ENCODE measurements at regions not wholly inside any gene's neighbourhood (a gene's known extent, or its start where the extent isn't known, plus 50 kb on each side); places are given as distances from the start of the nearest gene placed in this dataset.
A peak's percentile ranks its signal among the peaks of the same experiment; 100 is the strongest.
"Not testable (repeated sequence)": the region's sequence is repeated elsewhere in the genome, so short reads cannot be mapped to it uniquely, and the experiment has no call there.

GRCh38 chrX:65610481-65610880 is 57.0 kb upstream of the MSN start:
- no peak for DNase-seq

GRCh38 chrX:65610040-65610439 is 57.4 kb upstream of the MSN start:
- DNase-seq, result no peak

GRCh38 chrX:65609237-65609636 is 58.2 kb upstream of the MSN start:
- DNase-seq, result no peak

GRCh38 chrX:65608026-65608425 is 59.4 kb upstream of the MSN start:
- DNase-seq, result no peak

GRCh38 chrX:65607070-65607742 is 60.2 kb upstream of the MSN start:
- DNase-seq, result no peak

GRCh38 chrX:65602221-65602560 is 65.3 kb upstream of the MSN start:
- no peak for DNase-seq

- peak; percentile 55 to 72 for DNase-seq
These were observed 65.8 kb upstream of the MSN start for GRCh38 chrX:65601530-65602220.

GRCh38 chrX:65601126-65601525 is 66.3 kb upstream of the MSN start:
- no peak for DNase-seq

- DNase-seq, result no peak
These were observed 65.5 kb upstream of the LAS1L start for GRCh38 chrX:65600106-65600505.

GRCh38 chrX:65598559-65599147 is 64.1 kb upstream of the LAS1L start:
- DNase-seq, result no peak

GRCh38 chrX:65596270-65597034 is 61.9 kb upstream of the LAS1L start:
- DNase-seq, result no peak

GRCh38 chrX:65595460-65595876 is 60.9 kb upstream of the LAS1L start:
- peak; percentile 74 to 78 for DNase-seq

GRCh38 chrX:65591206-65591605 is 56.6 kb upstream of the LAS1L start:
- DNase-seq, result no peak

GRCh38 chrX:65589304-65589703 is 54.7 kb upstream of the LAS1L start:
- DNase-seq, result no peak

- DNase-seq, result no peak
These were observed 54.2 kb upstream of the LAS1L start for GRCh38 chrX:65588795-65589194.

- peak; percentile 4 to 22 for DNase-seq
These were observed 53.3 kb upstream of the LAS1L start for GRCh38 chrX:65587616-65588526.

- no peak for DNase-seq
These were observed 51.9 kb upstream of the LAS1L start for GRCh38 chrX:65586491-65586890.

GRCh38 chrX:65585226-65585625 is 50.6 kb upstream of the LAS1L start:
- DNase-seq, result not testable (repeated sequence)

Data from SHP77 (cell line).